H1 (cell line): ENCODE measurements at regions not wholly inside any gene's neighbourhood (a gene's known extent, or its start where the extent isn't known, plus 50 kb on each side); places are given as distances from the start of the nearest gene placed in this dataset.

Source experiments
- CTCF ChIA-PET: fragments of 300-600 bp; sonication (Branson Sonifier 250); formaldehyde crosslinking; loops from one replicate; lab custom pipeline; 2021; ENCODE audit not compliant: partially characterized antibody; lab: Charles Lee
- POLR2A ChIA-PET: fragments of 300-600 bp; sonication (Branson Sonifier 250); formaldehyde crosslinking; loops from one replicate; lab custom pipeline; 2021; ENCODE audit warnings: inconsistent platforms; ENCODE audit not compliant: partially characterized antibody; lab: Charles Lee
- DNase-seq, 2 experiments: peaks; one replicate each; pipeline versions ENCODE4 v3.0.0 to v3.0.0-alpha.2; 2010 to 2022; ENCODE audit warnings: low spot score in 2 of 2, low read depth in 1 of 2, mixed read lengths in 1 of 2
- FAIRE-seq: peaks from 2 replicates; lab custom pipeline; 2011; peaks lifted over from hg19 to GRCh38; lab: Jason Lieb, UNC
- H2AFZ ChIP-seq: 2 replicates; pipeline ENCODE4 v1.8.1; 2012; ENCODE audit warnings: low read length, inconsistent platforms
- H2AK5ac ChIP-seq: 2 replicates; pipeline ENCODE4 v1.6.1; 2013; ENCODE audit warnings: low read depth, low read length
- H2BK120ac ChIP-seq: replicated peaks from 2 replicates; pipeline ENCODE3; 2013; ENCODE audit warnings: low read depth, low read length, inconsistent platforms
- H2BK12ac ChIP-seq: 2 replicates; pipeline ENCODE4 v1.6.1; 2013; ENCODE audit warnings: low read depth, low read length
- H2BK15ac ChIP-seq: 2 replicates; pipeline ENCODE4 v1.6.1; 2013; ENCODE audit warnings: low read length
- H2BK20ac ChIP-seq: 2 replicates; pipeline ENCODE4 v1.6.1; 2013; ENCODE audit warnings: low read length
- H2BK5ac ChIP-seq: 2 replicates; pipeline ENCODE4 v1.6.1; 2013; ENCODE audit warnings: low read depth, low read length
- H3K14ac ChIP-seq: 2 replicates; pipeline ENCODE4 v1.6.1; 2013; ENCODE audit warnings: inconsistent platforms; ENCODE audit not compliant: insufficient read length
- H3K18ac ChIP-seq: 2 replicates; pipeline ENCODE4 v1.6.1; 2013; ENCODE audit warnings: low read length; ENCODE audit errors: extremely low read depth
- H3K23ac ChIP-seq: 2 replicates; pipeline ENCODE4 v1.6.1; 2013; ENCODE audit warnings: inconsistent platforms; ENCODE audit not compliant: insufficient read length
- H3K23me2 ChIP-seq: 2 replicates; pipeline ENCODE4 v1.6.1; 2013; ENCODE audit warnings: low read depth, low read length
- H3K27ac ChIP-seq: 2 replicates; pipeline ENCODE4 v1.6.1; 2011; ENCODE audit warnings: low read depth, low read length, inconsistent platforms
- H3K27me3 ChIP-seq, 4 experiments: replicated peaks in 1 of 4; 1 replicate in 1 of 4; 2 replicates in 3 of 4; pipeline versions ENCODE4 v1.6.1 to v1.8.1; 2011 to 2013; ENCODE audit warnings: low read length in 3 of 4, mild to moderate bottlenecking in 3 of 4, inconsistent platforms in 2 of 4, mixed read lengths in 2 of 4, moderate library complexity in 1 of 4; ENCODE audit not compliant: control insufficient read depth in 3 of 4, insufficient read depth in 3 of 4; ENCODE audit errors: extremely low read depth in 1 of 4
- H3K36me3 ChIP-seq, 4 experiments: 2 replicates each; pipeline versions ENCODE4 v1.6.1 to v1.8.1; 2011 to 2013; ENCODE audit warnings: mild to moderate bottlenecking in 4 of 4, low read length in 3 of 4, moderate library complexity in 2 of 4, control low read depth in 1 of 4, inconsistent platforms in 1 of 4; ENCODE audit not compliant: insufficient read depth in 4 of 4, control insufficient read depth in 2 of 4
- H3K4ac ChIP-seq: replicated peaks from 2 replicates; pipeline ENCODE3; 2013; ENCODE audit warnings: low read length, low read depth, mixed read lengths, inconsistent platforms; ENCODE audit not compliant: insufficient read length
- H3K4me1 ChIP-seq, 4 experiments: replicated peaks in 1 of 4; 1 replicate in 1 of 4; 2 replicates in 3 of 4; pipeline versions ENCODE4 v1.6.1 to v1.8.1; 2011 to 2013; ENCODE audit warnings: low read length in 3 of 4, inconsistent platforms in 2 of 4, mixed read lengths in 1 of 4; ENCODE audit not compliant: insufficient read depth in 4 of 4, control insufficient read depth in 3 of 4
- H3K4me2 ChIP-seq, 2 experiments: 2 replicates each; pipeline versions ENCODE4 v1.6.1 to v1.8.1; 2011 to 2013; ENCODE audit warnings: low read depth in 2 of 2, low read length in 2 of 2, control low read depth in 1 of 2, inconsistent platforms in 1 of 2, mild to moderate bottlenecking in 1 of 2; ENCODE audit not compliant: insufficient read depth in 1 of 2
- H3K4me3 ChIP-seq, 4 experiments: fragments of 200-600, 300-600 bp in 1 of 4; sonication (generic), shearing (Covaris generic), sonication (Bioruptor Twin) in 1 of 4; 2 replicates each; pipeline versions ENCODE4 v1.5.1 to v1.8.1; 2011 to 2016; ENCODE audit warnings: low read length in 4 of 4, low read depth in 3 of 4, control low read depth in 2 of 4, inconsistent platforms in 2 of 4, mild to moderate bottlenecking in 2 of 4, mixed read lengths in 1 of 4, moderate library complexity in 1 of 4; ENCODE audit not compliant: insufficient read depth in 2 of 4; ENCODE audit errors: extremely low read depth in 1 of 4
- H3K56ac ChIP-seq: replicated peaks from 2 replicates; pipeline ENCODE3; 2013; ENCODE audit warnings: low read depth, mild to moderate bottlenecking, mixed read lengths, low read length, inconsistent platforms; ENCODE audit not compliant: insufficient read length
- H3K79me1 ChIP-seq: 2 replicates; pipeline ENCODE4 v1.6.1; 2013; ENCODE audit warnings: low read depth, low read length, control low read depth
- H3K79me2 ChIP-seq, 2 experiments: 2 replicates each; pipeline versions ENCODE4 v1.6.1 to v1.8.1; 2012 to 2013; ENCODE audit warnings: low read length in 2 of 2, mild to moderate bottlenecking in 2 of 2, inconsistent platforms in 1 of 2; ENCODE audit not compliant: insufficient read depth in 2 of 2, control insufficient read depth in 1 of 2
- H3K9ac ChIP-seq, 4 experiments: replicated peaks in 1 of 4; 1 replicate in 1 of 4; 2 replicates in 3 of 4; pipeline versions ENCODE4 v1.6.1 to v1.8.1; 2011 to 2013; ENCODE audit warnings: low read depth in 3 of 4, low read length in 3 of 4, control low read depth in 2 of 4, mild to moderate bottlenecking in 2 of 4, moderate library complexity in 2 of 4, inconsistent platforms in 1 of 4; ENCODE audit errors: extremely low read depth in 1 of 4
- H3K9me3 ChIP-seq, 2 experiments: 2 replicates each; pipeline versions ENCODE4 v1.6.1 to v1.8.1; 2012 to 2013; ENCODE audit warnings: mild to moderate bottlenecking in 2 of 2, moderate library complexity in 2 of 2, control low read depth in 1 of 2, inconsistent platforms in 1 of 2, low read depth in 1 of 2, low read length in 1 of 2, mixed read lengths in 1 of 2; ENCODE audit not compliant: insufficient read depth in 2 of 2
- H4K20me1 ChIP-seq, 2 experiments: replicated peaks in 1 of 2; 2 replicates each; pipeline versions ENCODE3 to v1.8.1; 2011 to 2013; ENCODE audit warnings: inconsistent platforms in 2 of 2, low read length in 2 of 2, mild to moderate bottlenecking in 1 of 2; ENCODE audit not compliant: insufficient read depth in 2 of 2, control insufficient read depth in 1 of 2
- H4K5ac ChIP-seq: 2 replicates; pipeline ENCODE4 v1.6.1; 2013; ENCODE audit warnings: low read length, low read depth, mixed read lengths, inconsistent platforms; ENCODE audit not compliant: insufficient read length
- H4K8ac ChIP-seq: 2 replicates; pipeline ENCODE4 v1.8.0; 2013; ENCODE audit warnings: mild to moderate bottlenecking, moderate library complexity, low read length, inconsistent platforms; ENCODE audit not compliant: insufficient read depth; ENCODE audit errors: extremely low read depth
- H4K91ac ChIP-seq: replicated peaks from 2 replicates; pipeline ENCODE3; 2013; ENCODE audit warnings: low read length, mixed read lengths, inconsistent platforms; ENCODE audit not compliant: insufficient read length
- CBX8 ChIP-seq: fragments of 300-800, 300-1000 bp; sonication (generic); IDR thresholded peaks from 2 replicates; pipeline ENCODE4 v1.7.1; 2016; ENCODE audit warnings: low read depth, low read length, borderline replicate concordance
- CHD2 ChIP-seq: IDR thresholded peaks from 2 replicates; pipeline ENCODE4 v1.6.1; 2012; ENCODE audit warnings: low read length, improper control_type of control experiment
- CREB1 ChIP-seq: IDR thresholded peaks from 2 replicates; pipeline ENCODE4 v1.6.1; 2012; ENCODE audit warnings: inconsistent platforms
- EP300 ChIP-seq, 2 experiments: IDR thresholded peaks; 1 replicate in 1 of 2; 2 replicates in 1 of 2; pipeline ENCODE4 v1.6.1; 2011 to 2012; ENCODE audit warnings: low read depth in 2 of 2, low read length in 2 of 2, mild to moderate bottlenecking in 2 of 2, borderline replicate concordance in 1 of 2, inconsistent platforms in 1 of 2, moderate library complexity in 1 of 2
- GTF2F1 ChIP-seq: IDR thresholded peaks from 2 replicates; pipeline ENCODE4 v1.6.1; 2012; ENCODE audit warnings: low read depth, low read length, improper control_type of control experiment, borderline replicate concordance
- POLR2A ChIP-seq, 2 experiments: IDR thresholded peaks; 1 replicate in 1 of 2; 2 replicates in 1 of 2; pipeline ENCODE4 v1.6.1; 2011; ENCODE audit warnings: low read depth in 2 of 2, low read length in 2 of 2, mild to moderate bottlenecking in 2 of 2; ENCODE audit errors: control extremely low read depth in 1 of 2
- RFX5 ChIP-seq: IDR thresholded peaks from 2 replicates; pipeline ENCODE4 v1.6.1; 2011; ENCODE audit warnings: low read depth, low read length, improper control_type of control experiment, borderline replicate concordance
- SIRT6 ChIP-seq: IDR thresholded peaks from one replicate; pipeline ENCODE4 v1.7.1; 2012; ENCODE audit warnings: low read length, inconsistent platforms
- SP2 ChIP-seq: IDR thresholded peaks from 2 replicates; pipeline ENCODE4 v1.6.1; 2012; ENCODE audit warnings: mild to moderate bottlenecking, low read length, inconsistent platforms
- TCF12 ChIP-seq: IDR thresholded peaks from 2 replicates; pipeline ENCODE4 v1.6.1; 2011; ENCODE audit warnings: low read depth, mild to moderate bottlenecking, low read length
- WGBS, 2 experiments: shearing (Covaris generic) in 1 of 2; methylation state at CpG; one replicate each; pipeline versions ENCODE4 v1.1.6 to v1.1.7; 2013 to 2015; ENCODE audit warnings: low lambda C conversion rate in 2 of 2, mixed read lengths in 2 of 2, inconsistent platforms in 1 of 2, low coverage in 1 of 2, missing lambda C conversion rate in 1 of 2; ENCODE audit not compliant: insufficient replicate concordance in 2 of 2, insufficient coverage in 1 of 2, insufficient read length in 1 of 2; ENCODE audit errors: extremely low coverage in 1 of 2, missing lambda C conversion rate in 1 of 2; 5-methylcytosine and 5-hydroxymethylcytosine counted together
- TF ChIP-seq, protein P1 (sequence below): IDR thresholded peaks from 2 replicates; pipeline ENCODE4 v1.6.1; 2012; ENCODE audit warnings: low read length, inconsistent platforms

DNA sequence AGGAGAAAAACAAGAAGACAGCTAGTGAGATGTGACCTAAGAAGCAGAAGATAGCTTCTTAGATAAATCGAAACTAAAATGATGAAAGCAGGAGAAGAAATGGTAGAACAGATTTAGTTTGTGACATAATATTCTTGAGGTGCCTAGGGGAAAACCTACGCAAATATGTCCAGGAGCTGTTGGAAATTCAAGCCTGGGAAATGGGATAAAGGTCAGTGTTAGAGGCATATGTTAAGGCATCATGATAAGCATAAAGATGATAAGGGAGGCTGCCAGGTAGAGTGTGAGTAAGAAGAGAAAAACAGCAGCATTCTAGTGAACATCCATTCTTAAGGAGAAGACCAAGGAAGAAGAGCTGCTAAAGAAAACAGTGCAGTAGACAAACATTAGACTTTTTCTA, 109.6 kb upstream of the LGR5 start:
- ChIA-PET POLR2A (no interaction called here), CTCF (no interaction called here)
- no peak overlapping the region for H3K4me2 ChIP-seq
- H3K79me1 ChIP-seq = no peaks in the 10 kb centered on the region
- no peak overlapping the region for H3K18ac ChIP-seq
- H2AK5ac ChIP-seq = no peak overlapping the region
- no peaks in the 10 kb centered on the region for H3K23me2 ChIP-seq
- H4K91ac ChIP-seq = no peak overlapping the region
- no peak overlapping the region for H3K14ac ChIP-seq
- no peaks in the 10 kb centered on the region for H3K27me3 ChIP-seq
- no peak overlapping the region for H3K9ac ChIP-seq
- no peaks in the 10 kb centered on the region for H3K4me1 ChIP-seq
- no peak overlapping the region for H2BK20ac ChIP-seq
- no peak for FAIRE-seq
- H3K9me3 ChIP-seq = no peaks in the 10 kb centered on the region
- no peak overlapping the region for H4K8ac ChIP-seq
- no peak overlapping the region for H4K5ac ChIP-seq
- no peaks in the 10 kb centered on the region for H3K79me2 ChIP-seq
- H3K23ac ChIP-seq = no peak overlapping the region
- no peak overlapping the region for H2BK5ac ChIP-seq
- DNase-seq = no peak
- no peak overlapping the region for H3K4ac ChIP-seq
- H2AFZ ChIP-seq = no peak overlapping the region
- H3K36me3 ChIP-seq = no peaks in the 10 kb centered on the region
- WGBS, 2 experiments = 88% methylated on average over 2 of the region's 2 CpGs; no CpG with 5 or more reads in 1 of the 2 experiments
- no peak for TF ChIP-seq CBX8
- TF ChIP-seq RFX5 = no peak
- no peak for TF ChIP-seq SP2
- TF ChIP-seq GTF2F1 = no peak
- no peak for TF ChIP-seq EP300 (IDR thresholded peaks at IDR 0.05; ENCODE audit: borderline replicate concordance in 1 of 2, low read depth in 2 of 2, low read length in 2 of 2)
- TF ChIP-seq CREB1 = no peak
- TF ChIP-seq SIRT6 = no peak
- TF ChIP-seq TCF12 = no peak
- no peak for TF ChIP-seq POLR2A (IDR thresholded peaks at IDR 0.05; ENCODE audit: control extremely low read depth in 1 of 2, low read depth in 2 of 2, low read length in 2 of 2)
- TF ChIP-seq, protein P1, sequence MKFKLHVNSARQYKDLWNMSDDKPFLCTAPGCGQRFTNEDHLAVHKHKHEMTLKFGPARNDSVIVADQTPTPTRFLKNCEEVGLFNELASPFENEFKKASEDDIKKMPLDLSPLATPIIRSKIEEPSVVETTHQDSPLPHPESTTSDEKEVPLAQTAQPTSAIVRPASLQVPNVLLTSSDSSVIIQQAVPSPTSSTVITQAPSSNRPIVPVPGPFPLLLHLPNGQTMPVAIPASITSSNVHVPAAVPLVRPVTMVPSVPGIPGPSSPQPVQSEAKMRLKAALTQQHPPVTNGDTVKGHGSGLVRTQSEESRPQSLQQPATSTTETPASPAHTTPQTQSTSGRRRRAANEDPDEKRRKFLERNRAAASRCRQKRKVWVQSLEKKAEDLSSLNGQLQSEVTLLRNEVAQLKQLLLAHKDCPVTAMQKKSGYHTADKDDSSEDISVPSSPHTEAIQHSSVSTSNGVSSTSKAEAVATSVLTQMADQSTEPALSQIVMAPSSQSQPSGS = no peak
- TF ChIP-seq CHD2 = no peak
- no peaks in the 10 kb centered on the region for H4K20me1 ChIP-seq
- no peak overlapping the region for H3K27ac ChIP-seq
- H3K56ac ChIP-seq = no peak overlapping the region
- no peak overlapping the region for H3K4me3 ChIP-seq
- H2BK12ac ChIP-seq = no peak overlapping the region
- no peak overlapping the region for H2BK15ac ChIP-seq
- H2BK120ac ChIP-seq = no peak overlapping the region
